ENCODE measurements at regions not wholly inside any gene's neighbourhood (a gene's known extent, or its start where the extent isn't known, plus 50 kb on each side); places are given as distances from the start of the nearest gene placed in this dataset.

DNA sequence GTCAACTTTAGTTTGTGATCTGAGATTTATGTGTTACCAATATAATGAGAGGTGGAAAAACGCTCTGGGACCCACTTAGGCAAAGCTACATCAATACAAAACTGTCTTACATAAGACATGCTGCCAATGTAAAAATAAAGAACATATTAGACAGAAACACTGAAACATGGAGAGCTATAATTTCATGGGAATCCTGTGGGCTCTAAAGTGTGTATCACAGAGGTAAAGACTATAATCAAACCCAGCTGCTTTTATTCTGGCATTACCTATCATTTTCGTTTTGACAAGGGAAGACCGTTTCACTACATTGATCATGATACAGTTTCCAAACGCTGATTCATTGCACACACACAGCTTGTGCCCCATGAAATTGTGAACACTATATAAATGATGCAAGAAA is 400.5 kb upstream of the TUSC1 start:
- no peak for TF ChIP-seq POLR2A (IDR thresholded peaks at IDR 0.05)
- TF ChIP-seq, protein P1, sequence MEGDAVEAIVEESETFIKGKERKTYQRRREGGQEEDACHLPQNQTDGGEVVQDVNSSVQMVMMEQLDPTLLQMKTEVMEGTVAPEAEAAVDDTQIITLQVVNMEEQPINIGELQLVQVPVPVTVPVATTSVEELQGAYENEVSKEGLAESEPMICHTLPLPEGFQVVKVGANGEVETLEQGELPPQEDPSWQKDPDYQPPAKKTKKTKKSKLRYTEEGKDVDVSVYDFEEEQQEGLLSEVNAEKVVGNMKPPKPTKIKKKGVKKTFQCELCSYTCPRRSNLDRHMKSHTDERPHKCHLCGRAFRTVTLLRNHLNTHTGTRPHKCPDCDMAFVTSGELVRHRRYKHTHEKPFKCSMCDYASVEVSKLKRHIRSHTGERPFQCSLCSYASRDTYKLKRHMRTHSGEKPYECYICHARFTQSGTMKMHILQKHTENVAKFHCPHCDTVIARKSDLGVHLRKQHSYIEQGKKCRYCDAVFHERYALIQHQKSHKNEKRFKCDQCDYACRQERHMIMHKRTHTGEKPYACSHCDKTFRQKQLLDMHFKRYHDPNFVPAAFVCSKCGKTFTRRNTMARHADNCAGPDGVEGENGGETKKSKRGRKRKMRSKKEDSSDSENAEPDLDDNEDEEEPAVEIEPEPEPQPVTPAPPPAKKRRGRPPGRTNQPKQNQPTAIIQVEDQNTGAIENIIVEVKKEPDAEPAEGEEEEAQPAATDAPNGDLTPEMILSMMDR (IDR thresholded peaks at IDR 0.05): no peak
- whole genome bisulfite sequencing, 2 donors: 60 to 76% methylated on average over 4 of the region's 4 CpGs
- intact Hi-C loops (cut with DNase I; ENCODE audit: low total_unique reads): no loop called here
- H3K4me3 ChIP-seq (ENCODE audit: low read depth, poor library complexity, severe bottlenecking): no peak overlapping the region
- DNase-seq (ENCODE audit: low spot score in 2 of 2): no peak

DNA sequence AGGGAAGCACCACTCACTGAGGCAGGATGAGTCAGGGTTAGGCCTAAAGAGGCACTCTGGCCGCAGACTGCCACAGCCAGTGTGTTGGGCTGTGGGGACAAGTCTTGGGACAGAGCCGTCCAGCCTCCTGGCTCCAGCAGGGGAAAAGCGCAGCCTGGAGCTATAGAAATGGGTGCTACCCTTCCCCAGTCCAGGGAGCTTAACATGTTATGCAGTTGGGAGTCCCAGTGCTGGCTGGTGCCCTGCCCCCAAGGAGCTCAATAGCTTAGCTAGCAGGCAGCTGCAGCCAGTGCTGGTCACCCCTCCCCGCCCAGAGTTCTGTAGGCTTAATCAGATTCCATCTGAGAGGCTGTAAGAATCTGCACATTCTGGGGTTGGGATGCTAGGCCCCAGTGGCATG is 399.6 kb upstream of the TUSC1 start:
- TF ChIP-seq, protein P1 (IDR thresholded peaks at IDR 0.05): no peak
- no peak for TF ChIP-seq POLR2A (IDR thresholded peaks at IDR 0.05)
- WGBS, 2 donors: 87 to 88% methylated on average over 4 of the region's 4 CpGs
- no peak for DNase-seq (ENCODE audit: low spot score in 2 of 2)
- H3K4me3 ChIP-seq (ENCODE audit: low read depth, poor library complexity, severe bottlenecking): no peak overlapping the region
- intact Hi-C loops (cut with DNase I; ENCODE audit: low total_unique reads): no loop called here

DNA sequence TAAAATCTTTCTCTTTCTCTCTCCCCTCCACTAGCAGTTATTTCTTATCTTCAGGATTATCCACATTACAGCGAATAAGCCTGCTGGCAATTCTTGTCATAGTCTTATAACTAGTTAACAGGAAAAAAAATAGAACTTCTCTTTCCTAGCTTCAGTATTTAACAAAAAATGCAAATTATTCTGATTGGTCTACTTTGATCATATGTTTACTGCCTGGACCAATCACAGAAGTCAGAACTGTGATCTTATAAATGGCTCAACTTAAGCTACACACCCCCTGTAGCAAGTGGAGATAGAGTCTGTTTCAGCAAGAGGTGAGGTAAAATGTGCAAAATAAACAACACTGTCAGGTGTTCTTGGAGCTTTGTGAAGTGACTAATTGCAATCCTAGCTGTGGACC is 389.4 kb upstream of the TUSC1 start:
- no peak for DNase-seq (ENCODE audit: low spot score in 2 of 2)
- WGBS, 2 donors: 86 to 87% methylated on average over 1 of the region's 1 CpG
- no peak overlapping the region for H3K4me3 ChIP-seq (ENCODE audit: low read depth, poor library complexity, severe bottlenecking)
- TF ChIP-seq, protein P1 (IDR thresholded peaks at IDR 0.05): no peak
- TF ChIP-seq POLR2A (IDR thresholded peaks at IDR 0.05): no peak
- intact Hi-C loops (cut with DNase I; ENCODE audit: low total_unique reads): no loop called here

DNA sequence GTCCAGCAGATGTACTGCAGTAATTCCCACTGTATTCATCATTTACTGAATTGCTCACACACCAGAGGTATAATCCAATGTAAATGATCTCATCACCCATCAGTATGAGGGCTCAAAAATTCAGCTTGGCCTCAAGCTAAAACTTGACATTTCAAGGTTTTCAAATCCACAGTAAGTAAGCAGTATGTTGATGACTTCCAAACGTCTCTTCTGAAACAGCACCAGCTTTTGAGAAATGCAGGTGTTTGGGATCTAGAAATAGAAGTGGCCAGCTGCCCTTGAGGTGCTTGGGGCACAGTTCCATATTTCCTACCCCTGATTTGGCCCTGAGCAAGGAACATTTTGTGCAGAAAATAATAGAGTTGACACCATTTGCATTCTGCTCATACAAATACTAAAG is 388.0 kb upstream of the TUSC1 start:
- intact Hi-C loops (cut with DNase I; ENCODE audit: low total_unique reads): no loop called here
- TF ChIP-seq POLR2A (IDR thresholded peaks at IDR 0.05): no peak
- TF ChIP-seq, protein P1 (IDR thresholded peaks at IDR 0.05): no peak
- DNase-seq (ENCODE audit: low spot score in 2 of 2): no peak
- H3K4me3 ChIP-seq (ENCODE audit: low read depth, poor library complexity, severe bottlenecking): no peak overlapping the region
- 16 to 35% methylated on average over 1 of the region's 1 CpG for WGBS, 2 donors

DNA sequence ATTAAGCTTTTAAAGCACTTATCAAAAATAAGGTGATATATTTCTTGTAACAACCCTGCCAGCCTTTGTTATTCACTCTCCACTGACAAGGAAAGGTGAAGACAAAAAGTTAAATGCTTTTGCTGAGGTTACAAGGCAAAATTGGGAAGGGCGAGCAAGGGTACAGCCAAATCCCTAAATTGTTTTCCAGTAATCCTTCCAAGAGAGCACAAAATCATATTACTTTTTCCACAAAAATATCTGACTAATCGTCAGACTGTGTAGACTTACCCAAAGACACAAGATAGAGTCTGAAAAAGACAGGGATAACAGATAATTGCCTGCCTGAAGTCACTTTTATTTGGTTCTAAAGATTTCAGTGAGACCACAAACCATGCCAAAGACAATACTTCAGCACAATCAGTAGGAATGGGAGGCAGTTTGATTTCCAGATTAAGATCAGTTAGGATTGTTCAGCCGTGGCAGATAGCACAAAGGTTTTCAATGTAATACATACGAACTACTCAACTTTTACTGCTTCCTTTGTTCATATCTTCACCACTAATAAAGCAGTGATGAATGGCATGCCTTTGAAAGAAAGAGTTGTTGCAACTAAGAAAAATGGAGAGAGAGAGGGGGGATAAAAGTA is 383.8 kb upstream of the TUSC1 start:
- WGBS, 2 donors: 45 to 50% methylated on average over 4 of the region's 4 CpGs
- no peak overlapping the region for H3K4me3 ChIP-seq (ENCODE audit: low read depth, poor library complexity, severe bottlenecking)
- intact Hi-C loops (cut with DNase I; ENCODE audit: low total_unique reads): no loop called here
- TF ChIP-seq, protein P1 (IDR thresholded peaks at IDR 0.05): no peak
- TF ChIP-seq POLR2A (IDR thresholded peaks at IDR 0.05): no peak
- no peak for DNase-seq (ENCODE audit: low spot score in 2 of 2)

Data from lower leg skin (tissue), 4 donors.